Fibroblast of pulmonary artery (primary cell): ENCODE measurements at regions not wholly inside any gene's neighbourhood (a gene's known extent, or its start where the extent isn't known, plus 50 kb on each side); places are given as distances from the start of the nearest gene placed in this dataset.

Experiments used
- DNase-seq: peaks from one replicate; pipeline ENCODE4 v3.0.0-alpha.2; 2010; ENCODE audit warnings: low read depth
- H3K4me3 ChIP-seq: replicated peaks from 2 replicates; pipeline ENCODE4 v1.5.1; 2011; ENCODE audit warnings: low read depth, mild to moderate bottlenecking, control low read depth, low read length, moderate library complexity
- TF ChIP-seq, protein P1 (sequence below): IDR thresholded peaks from 2 replicates; pipeline ENCODE4 v1.5.1; 2011; ENCODE audit warnings: mild to moderate bottlenecking, control low read depth, low read length, inconsistent platforms; ENCODE audit errors: missing control alignments

DNA sequence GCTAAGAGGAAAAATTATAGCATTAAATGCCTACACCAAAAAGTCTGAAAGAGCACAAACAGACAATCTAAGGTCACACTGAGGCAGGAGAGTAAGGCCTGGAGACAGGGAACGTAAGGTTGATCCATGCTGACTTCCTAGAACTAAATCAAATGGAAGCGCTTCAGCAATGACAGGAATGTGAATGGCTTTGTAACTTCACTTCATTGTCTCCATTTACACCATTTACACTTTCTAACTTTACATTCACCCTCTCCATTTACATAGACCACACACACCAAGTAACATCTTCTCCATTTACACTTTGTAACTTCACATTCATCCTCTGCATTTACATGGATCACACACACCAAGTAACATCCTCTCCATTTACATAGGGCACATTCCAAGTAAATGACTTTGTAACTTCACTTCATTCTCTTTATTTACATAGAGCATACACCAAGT, 103.1 kb upstream of the SPATS2L start:
- no peak for DNase-seq
- TF ChIP-seq, protein P1, sequence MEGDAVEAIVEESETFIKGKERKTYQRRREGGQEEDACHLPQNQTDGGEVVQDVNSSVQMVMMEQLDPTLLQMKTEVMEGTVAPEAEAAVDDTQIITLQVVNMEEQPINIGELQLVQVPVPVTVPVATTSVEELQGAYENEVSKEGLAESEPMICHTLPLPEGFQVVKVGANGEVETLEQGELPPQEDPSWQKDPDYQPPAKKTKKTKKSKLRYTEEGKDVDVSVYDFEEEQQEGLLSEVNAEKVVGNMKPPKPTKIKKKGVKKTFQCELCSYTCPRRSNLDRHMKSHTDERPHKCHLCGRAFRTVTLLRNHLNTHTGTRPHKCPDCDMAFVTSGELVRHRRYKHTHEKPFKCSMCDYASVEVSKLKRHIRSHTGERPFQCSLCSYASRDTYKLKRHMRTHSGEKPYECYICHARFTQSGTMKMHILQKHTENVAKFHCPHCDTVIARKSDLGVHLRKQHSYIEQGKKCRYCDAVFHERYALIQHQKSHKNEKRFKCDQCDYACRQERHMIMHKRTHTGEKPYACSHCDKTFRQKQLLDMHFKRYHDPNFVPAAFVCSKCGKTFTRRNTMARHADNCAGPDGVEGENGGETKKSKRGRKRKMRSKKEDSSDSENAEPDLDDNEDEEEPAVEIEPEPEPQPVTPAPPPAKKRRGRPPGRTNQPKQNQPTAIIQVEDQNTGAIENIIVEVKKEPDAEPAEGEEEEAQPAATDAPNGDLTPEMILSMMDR = no peak
- H3K4me3 ChIP-seq = no peak overlapping the region

DNA sequence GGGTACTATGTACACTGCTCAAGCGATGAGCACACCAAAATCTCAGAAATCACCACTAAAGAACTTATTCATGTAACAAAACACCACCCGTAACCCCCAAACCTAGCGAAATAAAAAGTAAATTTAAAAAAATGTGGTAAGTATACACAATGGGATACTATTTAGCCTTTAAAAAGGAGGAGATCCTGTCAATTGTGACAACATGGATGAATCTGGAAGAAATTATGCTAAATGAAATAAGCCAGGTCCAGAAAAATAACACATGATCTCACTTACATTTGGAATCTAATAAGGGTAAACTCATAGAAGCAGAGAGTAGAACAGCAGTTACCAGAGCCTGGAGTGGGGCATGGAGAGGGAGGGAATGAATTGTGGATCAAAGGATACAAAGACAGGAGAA, 98.5 kb upstream of the SPATS2L start:
- no peak overlapping the region for H3K4me3 ChIP-seq
- TF ChIP-seq, protein P1 = no peak
- DNase-seq = no peak

DNA sequence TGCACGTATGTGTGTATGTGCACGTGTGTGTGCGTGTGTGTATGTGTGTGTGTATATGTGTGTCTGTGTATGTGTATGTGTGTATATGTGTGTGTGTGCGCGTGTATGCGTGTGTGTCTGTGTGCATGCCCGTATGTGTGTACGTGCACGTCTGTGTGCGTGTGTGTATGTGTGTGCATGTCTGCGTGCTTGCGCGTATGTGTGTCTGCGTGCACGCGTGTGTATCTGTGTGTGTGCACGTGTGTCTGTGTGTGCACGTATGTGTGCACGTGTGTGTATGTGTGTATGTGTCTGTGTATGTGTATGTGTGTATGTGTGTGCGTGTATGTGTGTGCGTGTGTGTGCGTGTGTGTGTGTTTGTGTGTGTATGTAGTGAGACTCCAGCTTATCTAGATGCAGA, 97.5 kb upstream of the SPATS2L start:
- no peak for DNase-seq
- TF ChIP-seq, protein P1 = no peak
- no peak overlapping the region for H3K4me3 ChIP-seq

DNA sequence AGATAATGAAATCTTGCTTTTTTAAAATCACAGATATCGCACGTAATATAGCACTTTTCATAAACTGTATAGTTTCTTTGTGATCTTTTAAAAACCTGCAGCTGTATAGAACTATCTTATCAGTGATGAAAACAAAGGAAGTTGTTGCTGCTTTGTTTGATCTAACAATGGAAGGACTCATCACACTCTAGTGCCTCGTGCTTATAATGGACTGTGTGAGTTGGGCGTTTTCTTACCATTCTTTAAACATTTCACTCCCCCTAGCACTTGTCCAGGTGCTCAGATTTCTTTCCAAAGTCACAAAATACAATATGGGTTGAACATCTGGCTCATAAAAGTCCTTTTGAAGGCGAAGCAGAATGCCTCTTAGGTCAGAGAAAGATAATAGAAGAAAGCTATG, 94.8 kb upstream of the SPATS2L start:
- TF ChIP-seq, protein P1 = no peak
- H3K4me3 ChIP-seq = no peak overlapping the region
- DNase-seq = no peak

DNA sequence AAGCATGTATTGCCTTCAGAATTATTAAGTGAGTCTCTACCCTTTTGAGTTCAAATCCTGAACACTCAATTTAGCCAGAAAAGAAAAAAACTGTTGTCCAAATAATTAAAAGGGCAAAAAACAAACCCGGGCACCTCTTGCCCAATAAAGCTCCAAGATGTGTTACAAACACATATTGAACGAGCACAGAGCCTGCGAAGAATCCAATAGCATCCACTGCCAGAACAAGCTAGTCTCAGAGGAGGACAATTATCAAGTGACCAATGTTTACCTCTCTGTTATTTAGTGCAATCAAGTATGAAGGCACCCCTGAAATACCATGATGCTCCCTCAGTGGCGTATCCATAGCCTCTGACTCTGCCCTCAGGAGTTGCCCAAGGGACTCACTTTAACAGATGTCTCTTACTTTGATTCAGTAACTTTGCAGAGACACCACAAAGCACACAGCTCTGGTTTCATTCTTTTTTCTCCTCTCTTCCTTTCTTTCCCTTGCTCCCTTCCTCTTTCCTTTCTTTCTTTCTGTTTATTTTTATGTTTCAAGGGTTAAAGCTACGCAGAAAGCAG, 93.5 kb upstream of the SPATS2L start:
- H3K4me3 ChIP-seq = no peak overlapping the region
- DNase-seq = no peak
- TF ChIP-seq, protein P1 = no peak

DNA sequence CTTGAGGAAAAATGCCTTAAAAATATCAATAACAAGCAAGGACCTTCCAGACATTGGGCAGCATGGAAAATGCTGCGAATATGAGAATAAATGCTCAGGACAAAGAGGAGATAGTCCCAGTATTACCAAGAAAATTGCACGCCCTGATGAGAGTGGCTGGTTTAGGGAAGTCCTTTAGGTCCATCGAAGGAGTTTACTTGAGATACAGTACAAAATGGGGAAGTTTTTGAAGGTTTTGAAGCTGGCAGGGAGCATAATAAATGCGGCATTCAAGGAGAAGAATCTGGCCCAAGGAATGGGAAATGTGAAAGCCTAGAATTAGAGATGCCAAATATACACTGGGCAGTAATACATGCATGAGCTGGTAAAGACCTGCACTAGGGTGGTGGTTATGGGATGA, 90.2 kb upstream of the SPATS2L start:
- DNase-seq = no peak
- H3K4me3 ChIP-seq = no peak overlapping the region
- TF ChIP-seq, protein P1 = no peak

DNA sequence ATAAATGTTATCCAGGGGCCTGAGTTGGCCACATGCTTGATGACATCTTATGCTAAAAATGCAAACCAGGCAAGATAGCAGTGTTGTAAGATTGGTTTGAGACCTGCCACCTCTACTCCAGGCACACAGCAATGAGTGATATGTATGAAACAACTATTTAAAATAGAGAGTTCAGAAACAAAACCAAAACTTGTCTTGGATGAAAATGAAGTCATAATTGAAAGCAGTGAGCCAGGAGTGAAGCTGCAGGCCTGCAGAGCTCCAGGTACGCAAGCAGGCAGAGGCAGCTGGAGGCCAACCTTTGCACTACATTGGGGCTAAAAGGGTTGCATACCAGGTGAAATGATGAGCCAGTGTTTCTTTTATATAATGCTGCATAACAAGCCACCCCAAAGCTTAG, 89.2 kb upstream of the SPATS2L start:
- TF ChIP-seq, protein P1 = no peak
- DNase-seq = no peak
- no peak overlapping the region for H3K4me3 ChIP-seq
